HK-2 (cell line): ENCODE measurements at regions not wholly inside any gene's neighbourhood (a gene's known extent, or its start where the extent isn't known, plus 50 kb on each side); places are given as distances from the start of the nearest gene placed in this dataset.
"Not testable (repeated sequence)": the region's sequence is repeated elsewhere in the genome, so short reads cannot be mapped to it uniquely, and the experiment has no call there.

ENCODE experiments used
- DNase-seq: peaks from one replicate; pipeline ENCODE4 v3.0.0-alpha.2; 2018; ENCODE audit not compliant: unreplicated experiment

DNA sequence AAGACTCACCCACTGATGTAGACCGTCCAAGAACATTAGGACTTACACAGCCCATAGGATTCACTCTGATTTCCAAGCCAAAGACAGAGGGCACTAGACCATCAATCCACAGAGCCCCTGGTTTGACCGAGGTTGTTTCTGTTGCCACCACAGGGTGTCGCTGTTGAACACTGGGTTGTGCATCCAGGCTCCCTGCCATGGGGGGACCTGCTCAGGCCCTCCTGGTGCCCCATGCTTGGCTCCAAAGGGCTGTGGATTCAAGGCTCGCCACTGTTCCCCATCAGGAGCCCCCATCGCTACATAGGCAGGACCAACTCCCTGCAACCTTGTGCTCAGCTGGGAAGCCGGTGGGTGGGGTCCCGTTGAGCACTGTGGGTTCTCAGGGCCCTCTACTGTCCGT is 128.0 kb upstream of the ANO1 start:
- DNase-seq: no peak

DNA sequence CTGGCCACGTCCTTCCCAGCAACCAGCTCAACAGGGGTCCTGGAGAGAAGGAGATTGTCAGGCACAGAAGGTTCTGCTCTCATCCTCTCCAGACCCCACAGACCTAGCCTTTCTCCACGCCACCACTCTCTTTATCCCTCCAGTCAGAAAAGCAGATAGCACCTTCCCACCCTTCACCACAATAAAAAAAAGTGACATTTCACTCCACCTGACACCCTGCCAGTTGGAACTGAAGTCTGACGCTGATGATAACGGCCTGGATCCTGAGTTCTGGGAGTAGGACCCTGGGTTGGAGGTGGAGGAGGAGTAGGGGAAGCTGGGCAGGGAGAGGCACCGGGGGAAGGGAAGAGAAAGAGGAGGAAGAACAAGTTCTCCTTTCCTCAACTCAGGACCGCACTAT is 127.5 kb upstream of the ANO1 start:
- DNase-seq: no peak

GRCh38 chr11:69951821-69952220 is 126.3 kb upstream of the ANO1 start:
- DNase-seq: no peak

DNA sequence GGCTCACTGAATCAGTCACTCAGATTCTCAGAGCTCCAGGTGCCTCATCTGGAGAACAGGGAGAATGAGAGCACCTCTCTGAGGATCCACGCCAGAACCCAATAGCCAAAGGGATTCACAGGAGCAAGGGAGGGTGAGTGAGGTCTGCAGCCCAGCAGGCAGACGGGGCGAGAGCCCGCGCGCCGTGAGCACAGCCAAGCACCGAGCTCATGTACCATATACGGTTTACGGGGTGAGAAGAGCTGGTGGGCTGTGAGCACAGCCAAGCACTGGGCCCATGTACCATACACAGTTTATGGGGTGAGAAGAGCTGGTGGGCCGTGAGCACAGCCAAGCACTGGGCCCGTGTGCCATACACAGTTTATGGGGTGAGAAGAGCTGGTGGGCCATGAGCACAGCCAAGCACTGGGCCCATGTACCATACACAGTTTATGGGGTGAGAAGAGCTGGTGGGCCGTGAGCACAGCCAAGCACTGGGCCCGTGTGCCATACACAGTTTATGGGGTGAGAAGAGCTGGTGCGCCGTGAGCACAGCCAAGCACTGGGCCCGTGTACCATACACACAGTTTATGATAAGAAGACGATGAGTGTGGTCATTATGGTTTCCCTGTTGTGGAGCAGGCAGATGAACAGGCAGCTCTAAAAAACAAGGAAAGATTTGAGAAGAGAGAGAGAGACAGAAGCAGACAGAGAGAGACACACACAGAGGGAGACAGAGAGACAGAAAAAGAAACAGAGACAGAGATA is 125.7 kb upstream of the ANO1 start:
- DNase-seq: not testable (repeated sequence)

- no peak for DNase-seq
Measured at GRCh38 chr11:69953356-69953755, 124.8 kb upstream of the ANO1 start.

GRCh38 chr11:69954756-69955155 is 123.4 kb upstream of the ANO1 start:
- DNase-seq: no peak

GRCh38 chr11:69956669-69957190 is 121.4 kb upstream of the ANO1 start:
- DNase-seq: no peak

DNA sequence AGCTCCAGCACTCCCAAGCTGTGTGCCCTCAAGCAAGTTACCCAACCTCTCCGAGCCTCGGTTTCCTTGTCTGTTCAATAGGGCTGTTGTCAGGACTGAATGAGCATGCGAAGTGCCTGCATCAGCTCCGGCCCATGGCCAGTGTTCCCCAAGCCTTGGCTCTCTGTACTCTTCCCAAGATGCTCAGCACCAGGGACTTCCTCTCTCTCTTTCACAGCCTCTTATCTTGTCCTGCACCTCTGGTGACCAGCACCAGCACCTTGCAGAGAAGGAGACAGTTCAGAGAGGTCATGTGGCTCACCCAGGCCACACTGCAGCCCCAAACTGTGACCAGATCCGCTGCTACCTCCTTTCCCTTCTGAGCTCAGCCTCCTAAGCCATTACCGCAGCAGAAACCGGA is 120.3 kb upstream of the ANO1 start:
- DNase-seq: no peak

GRCh38 chr11:69958308-69958707 is 119.8 kb upstream of the ANO1 start:
- DNase-seq: no peak

GRCh38 chr11:69959461-69959860 is 118.7 kb upstream of the ANO1 start:
- DNase-seq: no peak

DNA sequence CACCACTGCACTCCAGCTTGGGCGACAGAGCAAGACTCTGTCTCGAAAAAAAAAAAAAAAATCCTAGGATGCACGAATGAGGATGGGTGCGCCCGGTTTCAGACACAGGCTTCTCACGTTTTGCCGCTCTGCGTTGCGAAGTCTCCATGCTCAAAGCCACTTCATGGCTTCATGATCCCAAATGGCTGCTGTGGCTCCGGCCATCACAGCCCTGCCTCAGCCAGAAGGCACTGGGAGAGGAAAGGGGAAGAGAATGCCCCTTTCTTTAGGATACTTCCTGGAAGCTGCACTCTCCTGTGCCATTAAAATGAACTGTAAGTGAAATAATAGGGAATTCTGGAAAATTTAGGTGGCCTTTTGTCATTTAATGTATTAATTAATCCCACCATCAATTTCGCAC is 116.4 kb upstream of the ANO1 start:
- no peak for DNase-seq

DNA sequence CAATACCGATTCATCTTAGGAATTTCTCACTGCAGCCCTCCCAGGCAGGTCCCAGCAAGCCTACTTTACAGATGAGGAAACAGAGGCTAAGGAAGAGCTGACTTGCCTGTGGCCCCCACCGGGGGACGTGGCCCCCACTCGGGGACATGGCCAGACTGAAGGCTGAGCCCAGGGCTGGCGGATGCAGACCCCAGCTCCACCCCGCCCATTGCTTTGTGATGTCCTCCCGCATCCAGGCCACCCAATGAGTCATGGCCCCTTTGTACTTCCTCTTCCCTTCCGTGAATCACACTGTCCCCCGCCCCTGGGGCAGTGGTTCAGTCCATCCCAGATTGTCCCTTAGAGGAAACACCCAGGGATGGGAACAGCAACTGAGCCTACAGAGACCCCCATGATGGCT is 116.0 kb upstream of the ANO1 start:
- DNase-seq: no peak

DNA sequence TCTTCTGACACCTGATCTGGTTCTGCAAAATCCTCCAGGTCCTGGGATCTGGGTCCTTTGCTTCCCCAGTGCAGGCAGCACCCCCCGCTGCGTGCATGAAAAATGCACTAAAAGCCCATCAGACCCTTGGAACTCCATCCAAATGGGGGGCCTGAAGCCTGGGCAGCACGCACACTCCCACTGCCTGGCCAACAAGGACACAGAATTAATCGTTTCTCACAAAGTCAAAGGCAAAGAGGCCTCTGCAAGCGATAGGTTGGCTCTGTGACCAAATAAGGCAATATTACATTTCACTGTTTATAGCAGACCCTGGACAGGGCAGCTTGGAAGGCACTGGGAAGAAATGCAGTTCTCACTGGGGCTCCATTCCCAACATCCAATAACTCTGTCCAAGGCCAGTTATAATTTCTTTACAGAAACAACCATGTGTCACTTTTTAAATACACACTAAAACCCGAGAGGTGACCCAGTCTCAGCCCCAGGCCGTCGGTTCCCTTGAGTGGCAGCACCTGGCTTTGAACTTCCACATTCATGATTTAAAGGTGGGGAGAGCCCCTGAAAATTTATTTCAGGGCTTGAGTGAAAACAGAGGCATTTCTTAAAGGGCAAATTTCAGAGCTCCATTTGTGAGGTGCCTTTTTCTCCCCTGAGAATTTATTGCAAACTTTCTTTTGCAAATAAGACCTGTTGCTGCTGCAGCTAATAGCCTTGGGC is 114.4 kb upstream of the ANO1 start:
- no peak for DNase-seq

DNA sequence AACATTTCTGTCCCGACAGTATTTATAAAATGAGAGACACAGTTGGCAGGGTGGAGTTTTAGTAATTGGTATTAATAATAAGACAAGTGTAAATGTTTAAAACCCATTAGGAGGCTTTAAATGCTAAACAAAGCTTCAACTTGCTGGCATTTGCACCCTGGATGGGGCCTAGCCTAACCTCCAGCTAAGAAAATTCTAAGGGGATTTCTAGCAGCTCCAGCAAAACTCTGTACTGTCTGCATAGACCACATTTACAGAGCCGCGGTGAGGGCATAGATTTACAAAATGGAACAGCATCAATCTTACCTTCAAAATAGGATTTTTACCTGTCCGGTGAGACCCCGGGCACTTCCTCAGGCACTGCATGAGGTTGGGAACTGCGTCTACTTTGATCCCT is 113.9 kb upstream of the ANO1 start:
- DNase-seq: no peak

GRCh38 chr11:69965821-69966582 is 112.1 kb upstream of the ANO1 start:
- DNase-seq: no peak

GRCh38 chr11:69966583-69966835 is 111.6 kb upstream of the ANO1 start:
- DNase-seq: no peak

- DNase-seq: no peak
Measured at GRCh38 chr11:69966910-69967483, 111.1 kb upstream of the ANO1 start.

GRCh38 chr11:69967484-69967883 is 110.6 kb upstream of the ANO1 start:
- no peak for DNase-seq

- no peak for DNase-seq
Measured at GRCh38 chr11:69968396-69969347, 109.4 kb upstream of the ANO1 start.

DNA sequence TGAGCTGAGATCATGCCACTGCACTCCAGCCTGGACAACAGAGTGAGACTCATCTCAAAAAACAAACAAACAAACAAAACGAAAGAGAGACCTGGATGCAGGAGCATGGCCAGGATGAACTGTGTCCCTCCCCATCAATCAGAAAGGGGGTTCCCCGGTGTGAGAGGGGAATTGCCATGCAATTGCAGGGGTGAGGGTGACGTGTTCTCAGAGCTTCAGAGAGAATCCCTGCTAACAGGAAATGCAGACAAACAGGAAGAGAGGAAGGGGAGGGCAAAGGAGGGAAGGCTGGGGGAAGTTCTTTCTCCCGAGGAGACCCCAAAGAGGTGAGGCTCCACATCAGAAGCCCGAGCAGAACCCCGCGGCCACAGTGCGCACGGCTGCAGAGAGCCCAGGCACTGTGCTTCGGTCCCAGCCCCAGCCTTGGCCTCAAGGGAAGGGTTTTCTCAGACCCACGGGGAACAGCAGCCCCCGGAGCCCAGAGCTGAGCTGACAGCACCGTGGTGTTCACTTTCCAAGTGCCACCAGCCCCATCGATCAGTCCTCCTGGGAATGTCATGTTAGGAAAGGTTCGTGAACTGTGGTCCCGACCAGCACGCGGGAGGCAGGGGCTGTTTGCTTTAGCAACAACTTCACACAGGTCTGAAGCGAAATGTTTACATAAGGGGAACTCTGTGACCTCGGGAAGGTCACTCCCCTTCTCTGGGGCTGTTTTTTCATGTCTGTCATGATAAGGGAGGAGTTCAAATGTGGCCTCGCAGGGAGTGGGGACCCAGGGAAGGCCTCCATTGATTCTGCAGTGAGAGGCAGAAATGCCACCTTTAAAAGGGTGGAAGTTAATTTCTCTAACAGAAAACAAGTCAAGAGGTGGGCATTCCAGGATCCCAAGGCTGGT is 108.0 kb upstream of the ANO1 start:
- no peak for DNase-seq
